OCI-LY1 (cell line): ENCODE measurements at regions not wholly inside any gene's neighbourhood (a gene's known extent, or its start where the extent isn't known, plus 50 kb on each side); places are given as distances from the start of the nearest gene placed in this dataset.

Experiments used
- H2AFZ ChIP-seq: fragments of 200-600 bp; sonication (generic), shearing (Covaris generic); 2 replicates; pipeline ENCODE4 v1.6.0; 2014; ENCODE audit warnings: antibody characterized with exemption, mild to moderate bottlenecking, low read length
- H3F3A ChIP-seq: fragments of 200-600 bp; sonication (generic), shearing (Covaris generic); 2 replicates; pipeline ENCODE4 v1.6.0; 2014; ENCODE audit warnings: mild to moderate bottlenecking, antibody characterized with exemption, low read length, moderate library complexity; ENCODE audit not compliant: insufficient read depth
- H3K27ac ChIP-seq: fragments of 200-600 bp; sonication (generic); 2 replicates; pipeline ENCODE4 v1.5.1; 2014; ENCODE audit warnings: low read length, mixed run types, mild to moderate bottlenecking, low read depth; ENCODE audit not compliant: poor library complexity, severe bottlenecking
- H3K27me3 ChIP-seq: fragments of 200-600 bp; sonication (generic); 2 replicates; pipeline ENCODE4 v1.6.0; 2014; ENCODE audit warnings: antibody characterized with exemption, mild to moderate bottlenecking, low read length, moderate library complexity; ENCODE audit not compliant: insufficient read depth
- H3K36me3 ChIP-seq: fragments of 200-600 bp; sonication (generic); 2 replicates; pipeline ENCODE4 v1.6.1; 2014; ENCODE audit warnings: mild to moderate bottlenecking, antibody characterized with exemption, low read length, moderate library complexity, mixed read lengths; ENCODE audit not compliant: insufficient read depth
- H3K4me1 ChIP-seq: fragments of 200-600 bp; sonication (generic); 2 replicates; pipeline ENCODE4 v1.5.1; 2014; ENCODE audit warnings: mild to moderate bottlenecking, low read length, moderate library complexity; ENCODE audit not compliant: insufficient read depth, severe bottlenecking
- H3K4me2 ChIP-seq: fragments of 200-600 bp; sonication (generic), shearing (Covaris generic); 2 replicates; pipeline ENCODE4 v1.6.1; 2014; ENCODE audit warnings: low read length
- H3K4me3 ChIP-seq: fragments of 200-600 bp; sonication (generic); 2 replicates; pipeline ENCODE4 v1.5.1; 2014; ENCODE audit warnings: low read length, low read depth, mild to moderate bottlenecking, mixed read lengths; ENCODE audit not compliant: poor library complexity, severe bottlenecking
- H3K79me2 ChIP-seq: fragments of 200-600 bp; shearing (Covaris generic); 2 replicates; pipeline ENCODE4 v1.6.1; 2016; ENCODE audit warnings: mixed run types, low read length, mixed read lengths; ENCODE audit not compliant: insufficient read depth
- H3K9ac ChIP-seq: fragments of 200-600 bp; sonication (generic), shearing (Covaris generic); 2 replicates; pipeline ENCODE4 v1.6.1; 2014; ENCODE audit warnings: mild to moderate bottlenecking, low read length, mixed read lengths
- H3K9me2 ChIP-seq: fragments of 200-600 bp; sonication (generic), shearing (Covaris generic); 2 replicates; pipeline ENCODE4 v1.6.1; 2014; ENCODE audit warnings: low read depth, mild to moderate bottlenecking, low read length, mixed read lengths
- H3K9me3 ChIP-seq: fragments of 200-600 bp; shearing (Covaris generic); 2 replicates; pipeline ENCODE4 v1.6.1; 2014; ENCODE audit warnings: low read length, mixed read lengths
- H4K20me1 ChIP-seq: fragments of 200-600 bp; sonication (generic), shearing (Covaris generic); 2 replicates; pipeline ENCODE4 v1.6.0; 2016; ENCODE audit warnings: mild to moderate bottlenecking, low read length; ENCODE audit not compliant: insufficient read depth
- CTCF ChIP-seq: fragments of 200-600 bp; sonication (generic), shearing (Covaris generic); IDR thresholded peaks from 2 replicates; pipeline ENCODE4 v1.5.1; 2017; ENCODE audit warnings: mild to moderate bottlenecking, antibody characterized with exemption, low read length, moderate library complexity, mixed read lengths
- EZH2 ChIP-seq: fragments of 200-600 bp; sonication (generic), shearing (Covaris generic); IDR thresholded peaks from 2 replicates; pipeline ENCODE4 v1.8.0; 2017; ENCODE audit warnings: borderline replicate concordance, mixed run types, mild to moderate bottlenecking, antibody characterized with exemption, low read length, moderate library complexity, mixed read lengths

GRCh38 chr7:25305831-25306230, 77.5 kb upstream of the NPVF start:
- H3K4me1 ChIP-seq: no peaks in the 10 kb centered on the region
- no peaks in the 10 kb centered on the region for H3K9me2 ChIP-seq
- no peak overlapping the region for H3K4me2 ChIP-seq
- no peaks in the 10 kb centered on the region for H3F3A ChIP-seq
- no peaks in the 10 kb centered on the region for H3K79me2 ChIP-seq
- no peaks in the 10 kb centered on the region for H3K9me3 ChIP-seq
- 0 out of 2 replicates have a peak, but pooled peaks cover 6% of the 10 kb centered on the region for H3K27me3 ChIP-seq
- no peaks in the 10 kb centered on the region for H3K36me3 ChIP-seq
- H2AFZ ChIP-seq: no peak overlapping the region
- H3K4me3 ChIP-seq: no peak overlapping the region
- no peak overlapping the region for H3K27ac ChIP-seq
- no peaks in the 10 kb centered on the region for H4K20me1 ChIP-seq
- TF ChIP-seq EZH2: no peak
- TF ChIP-seq CTCF: no peak
- no peak overlapping the region for H3K9ac ChIP-seq

- Histone ChIP-seq H3K9ac (no peak overlapping the region), H3K4me3 (no peak overlapping the region), H3K27me3 (0 out of 2 replicates have a peak, but pooled peaks cover 6% of the 10 kb centered on the region), H3K4me1 (no peaks in the 10 kb centered on the region), H3F3A (no peaks in the 10 kb centered on the region), H3K9me2 (no peaks in the 10 kb centered on the region), H3K4me2 (no peak overlapping the region), H2AFZ (no peak overlapping the region), H3K79me2 (no peaks in the 10 kb centered on the region), H4K20me1 (no peaks in the 10 kb centered on the region), H3K27ac (no peak overlapping the region), H3K9me3 (no peaks in the 10 kb centered on the region), H3K36me3 (no peaks in the 10 kb centered on the region)
- TF ChIP-seq CTCF (no peak), EZH2 (no peak)
These were observed 79.3 kb upstream of the NPVF start for GRCh38 chr7:25307624-25308023.

GRCh38 chr7:25308246-25308645, 80.0 kb upstream of the NPVF start:
- TF ChIP-seq CTCF: no peak
- no peak for TF ChIP-seq EZH2
- Histone ChIP-seq H3K27me3 (0 out of 2 replicates have a peak, but pooled peaks cover 6% of the 10 kb centered on the region), H3K9ac (no peak overlapping the region), H3K9me2 (no peaks in the 10 kb centered on the region), H3K9me3 (no peaks in the 10 kb centered on the region), H3K36me3 (no peaks in the 10 kb centered on the region), H3F3A (no peaks in the 10 kb centered on the region), H3K4me1 (no peaks in the 10 kb centered on the region), H3K79me2 (no peaks in the 10 kb centered on the region), H3K27ac (no peak overlapping the region), H3K4me2 (no peak overlapping the region), H2AFZ (no peak overlapping the region), H4K20me1 (no peaks in the 10 kb centered on the region), H3K4me3 (no peak overlapping the region)
